GM12865 (cell line): ENCODE measurements at regions not wholly inside any gene's neighbourhood (a gene's known extent, or its start where the extent isn't known, plus 50 kb on each side); places are given as distances from the start of the nearest gene placed in this dataset.

ENCODE experiments used
- DNase-seq: peaks from one replicate; pipeline ENCODE4 v3.0.0; 2010; ENCODE audit warnings: low read depth
- H3K4me3 ChIP-seq: 2 replicates; pipeline ENCODE4 v1.5.1; 2011; ENCODE audit warnings: mild to moderate bottlenecking, low read depth, low read length, control low read depth
- CTCF ChIP-seq: IDR thresholded peaks from 2 replicates; pipeline ENCODE4 v1.5.1; 2011; ENCODE audit warnings: low read length, control low read depth, low read depth, inconsistent platforms; ENCODE audit not compliant: insufficient read depth; ENCODE audit errors: missing control alignments

- no peak for TF ChIP-seq CTCF
- no peak for DNase-seq
- H3K4me3 ChIP-seq = no peak overlapping the region
Observed at GRCh38 chr11:38182126-38182866, 1584.3 kb upstream of the RAG2 start.

GRCh38 chr11:38176686-38177322, 1578.8 kb upstream of the RAG2 start:
- H3K4me3 ChIP-seq = no peak overlapping the region
- DNase-seq = no peak
- no peak for TF ChIP-seq CTCF

- TF ChIP-seq CTCF = no peak
- no peak for DNase-seq
- no peak overlapping the region for H3K4me3 ChIP-seq
Observed at GRCh38 chr11:38173676-38174075, 1575.6 kb upstream of the RAG2 start.

DNA sequence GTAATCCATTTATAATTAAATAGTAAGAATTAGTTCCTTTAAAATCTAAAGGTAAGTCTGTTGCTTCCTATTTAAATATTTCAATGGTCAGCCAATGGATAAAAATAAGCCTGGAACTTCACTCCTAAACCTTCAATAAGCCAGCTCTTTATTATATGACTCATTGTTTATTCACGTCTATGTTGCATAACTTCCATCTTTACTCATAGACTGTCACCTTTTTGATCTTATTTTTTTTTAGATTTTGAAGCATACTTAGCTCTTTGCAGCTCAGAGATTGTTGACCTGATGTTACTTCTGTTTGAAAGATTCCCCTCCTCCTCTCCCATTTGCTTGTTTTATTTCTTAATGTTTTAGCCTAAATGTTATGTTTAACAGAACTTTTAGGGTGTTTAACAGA, 1571.2 kb upstream of the RAG2 start:
- no peak for TF ChIP-seq CTCF
- no peak for DNase-seq
- H3K4me3 ChIP-seq = no peak overlapping the region

GRCh38 chr11:38163526-38163925, 1565.5 kb upstream of the RAG2 start:
- H3K4me3 ChIP-seq = no peak overlapping the region
- no peak for DNase-seq
- TF ChIP-seq CTCF = no peak

DNA sequence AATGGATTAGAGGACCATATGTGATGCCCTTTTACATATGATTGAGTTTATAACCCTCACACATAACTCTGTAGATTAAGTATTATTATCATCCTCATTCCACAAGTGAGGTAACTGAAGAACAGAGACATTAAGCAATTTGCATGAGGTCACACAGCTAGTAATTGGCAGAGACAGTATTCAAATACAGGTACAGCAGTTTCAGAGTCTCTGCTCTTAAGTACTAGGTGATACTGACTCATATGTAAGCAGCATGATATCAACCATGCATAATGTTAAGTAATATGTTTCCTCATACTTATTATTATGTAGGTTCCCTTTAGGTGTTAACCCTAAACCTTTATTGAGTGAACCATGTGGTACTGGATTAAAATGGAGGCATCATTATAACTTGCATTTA, 1562.4 kb upstream of the RAG2 start:
- DNase-seq = no peak
- no peak overlapping the region for H3K4me3 ChIP-seq
- TF ChIP-seq CTCF = no peak
